ENCODE measurements at regions not wholly inside any gene's neighbourhood (a gene's known extent, or its start where the extent isn't known, plus 50 kb on each side); places are given as distances from the start of the nearest gene placed in this dataset.

DNA sequence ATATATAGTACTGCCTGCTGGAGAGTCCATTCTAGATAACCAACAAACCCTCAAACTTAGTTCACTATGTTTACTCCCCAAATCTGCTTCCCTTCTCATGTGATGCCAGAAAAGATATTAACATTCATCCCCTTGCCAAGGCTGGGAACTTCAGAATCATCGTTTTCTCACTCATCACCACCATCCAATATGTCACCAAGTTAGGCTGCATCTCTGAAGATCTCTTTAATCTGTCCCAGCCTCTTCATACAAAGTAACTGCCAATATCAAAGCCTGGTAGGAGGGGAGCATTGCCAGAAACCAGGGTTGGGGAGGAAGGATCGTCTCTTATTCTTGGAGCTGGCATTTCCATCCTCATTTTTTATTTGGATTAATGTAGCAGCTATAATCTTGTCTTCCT is 71.6 kb downstream of the XCL2 start:
- Histone ChIP-seq H3K9me2 (replicated peaks; ENCODE audit: insufficient read depth, low read length) (no peaks in the 10 kb centered on the region), H3K27ac (ENCODE audit: low read length) (no peak overlapping the region), H4K20me1 (ENCODE audit: insufficient read depth, low read length) (no peaks in the 10 kb centered on the region), H3K4me3 (ENCODE audit: low read length) (no peak overlapping the region), H2AFZ (ENCODE audit: low read length) (no peak overlapping the region), H3K9me3 (replicated peaks; ENCODE audit: insufficient read depth, low read length) (no peaks in the 10 kb centered on the region), H3K79me2 (ENCODE audit: low read length) (no peaks in the 10 kb centered on the region), H3K36me3 (replicated peaks; ENCODE audit: insufficient read depth, low read length) (no peaks in the 10 kb centered on the region), H3K4me1 (ENCODE audit: low read length) (peaks cover 13% of the 10 kb centered on the region), H3K27me3 (replicated peaks; ENCODE audit: insufficient read depth, low read length) (no peaks in the 10 kb centered on the region), H3K4me2 (ENCODE audit: low read depth, low read length) (no peak overlapping the region), H3K9ac (ENCODE audit: low read length) (no peak overlapping the region), H3F3A (ENCODE audit: insufficient read depth, low read length) (no peaks in the 10 kb centered on the region)
- DNase-seq, result no peak
- no peak for TF ChIP-seq EZH2 (optimal IDR thresholded peaks at IDR 0.05; ENCODE audit: low read depth, low read length)
- no peak for TF ChIP-seq EZH2phosphoT487 (IDR thresholded peaks at IDR 0.05; ENCODE audit: low read length)
- TF ChIP-seq CTCF (IDR thresholded peaks at IDR 0.05; ENCODE audit: low read length), result no peak

DNA sequence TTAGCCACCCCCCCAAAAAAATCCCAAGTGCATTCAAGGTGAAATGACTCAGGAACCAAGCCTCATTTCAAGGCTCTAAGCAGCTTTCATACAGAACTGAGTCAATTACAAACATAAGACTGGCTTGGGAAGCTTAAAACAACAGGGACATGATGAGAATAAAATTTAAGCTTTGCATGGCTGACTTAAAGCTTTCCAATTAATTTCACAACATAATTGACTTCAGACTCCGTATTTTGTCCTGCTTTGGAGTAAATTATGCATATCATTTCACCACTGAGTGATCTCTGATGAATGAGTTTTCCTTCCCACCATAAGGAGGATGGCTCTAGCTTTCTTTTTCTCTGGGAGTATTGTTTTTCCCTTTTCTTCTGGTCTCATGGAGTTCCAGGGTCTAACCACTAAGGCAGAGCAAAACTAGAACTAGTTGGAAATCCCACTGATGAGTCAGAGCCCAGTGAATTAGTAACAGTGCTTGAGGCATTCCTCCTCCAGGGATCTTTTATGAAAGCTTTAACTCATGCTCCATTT is 72.8 kb downstream of the XCL2 start:
- Histone ChIP-seq H3K27me3 (replicated peaks; ENCODE audit: insufficient read depth, low read length) (no peaks in the 10 kb centered on the region), H2AFZ (ENCODE audit: low read length) (no peak overlapping the region), H3K4me1 (ENCODE audit: low read length) (peaks cover 25% of the 10 kb centered on the region), H3K27ac (ENCODE audit: low read length) (no peak overlapping the region), H3K4me2 (ENCODE audit: low read depth, low read length) (no peak overlapping the region), H3K4me3 (ENCODE audit: low read length) (no peak overlapping the region), H3F3A (ENCODE audit: insufficient read depth, low read length) (no peaks in the 10 kb centered on the region), H3K9me2 (replicated peaks; ENCODE audit: insufficient read depth, low read length) (no peaks in the 10 kb centered on the region), H3K36me3 (replicated peaks; ENCODE audit: insufficient read depth, low read length) (no peaks in the 10 kb centered on the region), H3K9ac (ENCODE audit: low read length) (no peak overlapping the region), H3K9me3 (replicated peaks; ENCODE audit: insufficient read depth, low read length) (no peaks in the 10 kb centered on the region), H4K20me1 (ENCODE audit: insufficient read depth, low read length) (no peaks in the 10 kb centered on the region), H3K79me2 (ENCODE audit: low read length) (no peaks in the 10 kb centered on the region)
- DNase-seq, result no peak
- TF ChIP-seq EZH2 (optimal IDR thresholded peaks at IDR 0.05; ENCODE audit: low read depth, low read length) (no peak), EZH2phosphoT487 (IDR thresholded peaks at IDR 0.05; ENCODE audit: low read length) (no peak), CTCF (IDR thresholded peaks at IDR 0.05; ENCODE audit: low read length) (no peak)

GRCh38 chr1:168469690-168470089 is 74.1 kb downstream of the XCL2 start:
- no peak overlapping the region for H3K9ac ChIP-seq (ENCODE audit: low read length)
- no peaks in the 10 kb centered on the region for H3F3A ChIP-seq (ENCODE audit: insufficient read depth, low read length)
- DNase-seq, result no peak
- peaks cover 25% of the 10 kb centered on the region for H3K4me1 ChIP-seq (ENCODE audit: low read length)
- TF ChIP-seq EZH2 (optimal IDR thresholded peaks at IDR 0.05; ENCODE audit: low read depth, low read length), result no peak
- H3K36me3 ChIP-seq (replicated peaks; ENCODE audit: insufficient read depth, low read length), result no peaks in the 10 kb centered on the region
- H3K27ac ChIP-seq (ENCODE audit: low read length), result no peak overlapping the region
- no peaks in the 10 kb centered on the region for H3K9me2 ChIP-seq (replicated peaks; ENCODE audit: insufficient read depth, low read length)
- H2AFZ ChIP-seq (ENCODE audit: low read length), result no peak overlapping the region
- H3K4me3 ChIP-seq (ENCODE audit: low read length), result no peak overlapping the region
- H3K27me3 ChIP-seq (replicated peaks; ENCODE audit: insufficient read depth, low read length), result no peaks in the 10 kb centered on the region
- H3K79me2 ChIP-seq (ENCODE audit: low read length), result no peaks in the 10 kb centered on the region
- no peaks in the 10 kb centered on the region for H3K9me3 ChIP-seq (replicated peaks; ENCODE audit: insufficient read depth, low read length)
- no peaks in the 10 kb centered on the region for H4K20me1 ChIP-seq (ENCODE audit: insufficient read depth, low read length)
- H3K4me2 ChIP-seq (ENCODE audit: low read depth, low read length), result no peak overlapping the region

DNA sequence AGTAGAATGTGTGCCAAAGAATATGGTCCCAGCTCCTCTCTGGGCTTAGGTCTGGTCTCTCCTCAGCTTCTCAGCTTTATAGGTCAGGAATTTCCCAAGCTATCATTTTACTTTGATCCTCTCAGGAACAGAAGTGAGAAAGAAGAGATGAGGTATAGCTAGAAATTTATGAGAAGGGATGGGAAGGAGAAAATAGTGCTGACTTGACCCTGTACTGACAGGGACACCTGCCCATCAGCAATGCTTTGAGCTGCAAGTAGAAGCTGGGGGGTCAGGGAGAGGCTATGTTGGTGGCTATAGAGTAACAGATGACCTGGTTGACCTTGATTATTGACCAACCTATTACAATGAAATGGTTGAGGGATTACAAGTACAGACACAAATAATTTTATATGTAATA is 75.0 kb downstream of the XCL2 start:
- H3K9me2 ChIP-seq (replicated peaks; ENCODE audit: insufficient read depth, low read length), result no peaks in the 10 kb centered on the region
- no peak for DNase-seq
- H3K9ac ChIP-seq (ENCODE audit: low read length), result no peak overlapping the region
- no peak overlapping the region for H3K4me3 ChIP-seq (ENCODE audit: low read length)
- no peaks in the 10 kb centered on the region for H3K36me3 ChIP-seq (replicated peaks; ENCODE audit: insufficient read depth, low read length)
- no peak overlapping the region for H2AFZ ChIP-seq (ENCODE audit: low read length)
- H4K20me1 ChIP-seq (ENCODE audit: insufficient read depth, low read length), result no peaks in the 10 kb centered on the region
- no peaks in the 10 kb centered on the region for H3K9me3 ChIP-seq (replicated peaks; ENCODE audit: insufficient read depth, low read length)
- TF ChIP-seq EZH2phosphoT487 (IDR thresholded peaks at IDR 0.05; ENCODE audit: low read length) (no peak), CTCF (IDR thresholded peaks at IDR 0.05; ENCODE audit: low read length) (no peak), EZH2 (optimal IDR thresholded peaks at IDR 0.05; ENCODE audit: low read depth, low read length) (no peak)
- no peaks in the 10 kb centered on the region for H3F3A ChIP-seq (ENCODE audit: insufficient read depth, low read length)
- H3K79me2 ChIP-seq (ENCODE audit: low read length), result no peaks in the 10 kb centered on the region
- H3K27me3 ChIP-seq (replicated peaks; ENCODE audit: insufficient read depth, low read length), result no peaks in the 10 kb centered on the region
- peaks cover 25% of the 10 kb centered on the region for H3K4me1 ChIP-seq (ENCODE audit: low read length)
- H3K4me2 ChIP-seq (ENCODE audit: low read depth, low read length), result no peak overlapping the region
- H3K27ac ChIP-seq (ENCODE audit: low read length), result no peak overlapping the region
